UCSD-AML1 (cell line): ENCODE measurements at regions not wholly inside any gene's neighbourhood (a gene's known extent, or its start where the extent isn't known, plus 50 kb on each side); places are given as distances from the start of the nearest gene placed in this dataset.

Source experiments
- DNase-seq: peaks from one replicate; lab custom pipeline; 2025; ENCODE audit not compliant: unreplicated experiment; lab: John Stamatoyannopoulos, UW

DNA sequence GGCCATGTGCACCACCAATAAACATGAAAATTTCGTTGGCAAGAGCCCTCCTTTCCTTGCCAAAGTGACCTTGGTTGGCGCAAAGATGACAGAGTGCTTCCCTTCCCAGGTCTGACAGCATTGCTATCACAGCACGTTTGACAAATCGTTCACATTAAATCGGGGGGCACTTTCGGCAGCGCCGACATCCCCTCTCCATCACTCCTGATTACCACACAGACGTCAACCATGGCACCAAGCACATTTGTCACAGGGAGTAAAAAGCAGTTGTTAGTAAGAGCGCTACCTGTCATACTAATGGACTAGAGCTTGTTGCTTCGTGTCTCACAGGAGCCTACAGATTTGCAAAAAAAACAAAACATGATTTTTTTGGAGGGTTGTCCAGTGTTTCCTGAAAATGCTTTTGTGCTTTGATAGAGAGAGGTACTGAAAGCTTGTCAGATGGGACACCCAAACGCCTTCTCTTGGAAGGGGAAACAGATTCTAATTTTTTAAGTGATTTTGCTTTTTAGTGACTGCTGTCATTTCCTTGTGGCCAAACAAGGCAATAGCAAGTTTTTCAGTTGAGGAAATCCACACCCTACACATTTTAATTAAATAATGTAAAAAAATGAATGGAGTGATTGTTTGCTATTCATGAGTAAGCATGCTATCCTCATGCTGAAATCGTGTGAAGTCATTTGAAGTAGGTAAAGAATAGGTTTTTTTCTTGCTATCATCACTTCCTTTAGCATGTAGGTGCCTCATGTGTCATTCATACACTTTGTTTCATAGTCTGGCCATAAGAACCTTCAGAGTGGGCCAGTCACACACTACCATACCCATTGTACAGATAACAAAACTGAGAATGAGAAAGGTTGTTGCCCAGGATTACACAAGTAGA, 682.8 kb upstream of the WWC1 start:
- no peak for DNase-seq

DNA sequence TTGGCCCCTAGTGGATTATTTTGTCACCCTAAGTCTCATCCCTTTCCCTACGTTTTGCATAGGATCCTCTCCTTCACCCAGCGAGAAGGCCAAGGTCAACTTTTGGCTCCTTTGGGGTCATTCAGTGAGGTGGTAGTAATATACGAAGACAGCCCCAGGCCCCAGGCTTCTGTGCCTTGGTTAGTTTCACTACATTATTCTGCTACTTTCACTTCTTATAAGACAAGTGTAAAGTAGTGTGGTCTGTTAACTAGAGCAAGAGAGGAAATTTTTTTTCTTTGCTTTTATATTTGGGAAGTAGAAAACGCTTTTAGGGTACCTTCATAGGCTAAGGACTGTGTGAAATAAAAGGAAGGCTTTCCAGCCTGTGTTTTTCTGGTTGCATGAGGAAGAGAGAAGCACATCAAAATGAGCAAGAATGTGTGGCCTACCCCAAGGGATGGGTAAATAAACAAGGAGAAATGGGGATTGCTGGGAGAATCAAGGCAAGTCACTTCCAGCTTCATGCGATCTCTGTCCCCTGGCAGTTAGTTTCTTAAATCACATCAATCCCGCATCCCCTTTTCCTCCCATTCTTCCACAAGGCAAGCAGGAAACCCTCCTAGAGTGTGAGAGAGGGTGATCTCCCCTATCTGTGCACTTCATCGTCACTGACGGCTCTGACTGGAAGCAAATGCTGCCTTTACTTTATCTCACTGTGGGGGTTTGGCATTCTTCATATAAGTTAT, 677.0 kb upstream of the WWC1 start:
- no peak for DNase-seq

- no peak for DNase-seq
Measured at GRCh38 chr5:167616043-167616890, 675.2 kb upstream of the WWC1 start.

- DNase-seq = no peak
Measured at GRCh38 chr5:167623354-167623753, 668.1 kb upstream of the WWC1 start.

DNA sequence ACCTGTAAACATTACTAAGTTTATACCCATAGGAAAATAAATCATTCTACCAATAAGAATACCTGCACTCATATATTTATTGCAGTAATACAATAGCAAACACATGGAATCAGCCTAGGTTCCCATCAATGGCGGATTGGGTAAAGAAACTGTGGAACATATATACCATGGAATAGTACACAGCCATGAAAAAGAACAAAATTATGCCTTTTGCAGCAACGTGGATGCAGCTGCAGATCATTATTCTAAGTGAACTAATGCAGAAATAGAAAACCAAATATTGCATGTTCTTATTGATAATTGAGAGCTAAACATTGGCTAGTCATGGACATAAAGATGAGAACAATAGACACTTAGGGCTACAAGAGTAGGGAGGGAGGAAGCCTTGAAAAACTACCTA, 667.4 kb upstream of the WWC1 start:
- no peak for DNase-seq

DNA sequence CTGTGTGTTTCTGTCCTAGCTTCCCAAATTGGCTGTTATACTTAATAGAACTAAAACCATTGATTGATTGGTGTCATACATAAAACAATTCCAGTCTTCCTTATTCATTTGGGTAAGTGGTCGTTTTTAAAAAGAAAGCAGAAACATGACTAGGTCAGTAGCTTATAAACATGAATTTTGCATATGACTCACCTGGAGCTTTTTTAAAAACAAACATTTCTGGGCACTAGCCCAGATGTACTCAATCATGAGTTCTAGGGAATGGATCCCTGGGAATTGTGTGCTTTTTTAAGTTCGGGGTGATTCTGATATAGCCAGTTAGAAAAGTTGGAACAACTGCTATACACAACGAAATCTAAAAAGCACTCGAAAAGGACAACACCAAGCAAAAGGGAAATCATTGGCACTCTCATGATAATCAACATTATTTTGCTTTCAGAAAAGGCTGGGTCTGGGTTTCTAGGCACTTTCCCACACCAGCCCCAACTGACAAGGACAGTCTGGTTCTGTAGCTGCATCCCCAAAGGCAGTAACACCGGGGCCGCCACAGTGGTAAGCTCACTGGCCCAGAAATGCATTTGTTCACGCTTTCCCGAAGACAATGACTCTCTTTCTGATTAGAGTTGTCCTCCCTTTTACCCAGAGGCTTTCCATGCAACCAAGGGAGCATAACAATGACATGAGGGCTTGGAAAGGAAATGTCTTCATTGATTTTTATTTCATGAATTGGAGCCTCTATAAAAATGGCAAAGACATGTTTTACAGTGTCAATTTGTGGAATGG, 664.9 kb upstream of the WWC1 start:
- no peak for DNase-seq

DNA sequence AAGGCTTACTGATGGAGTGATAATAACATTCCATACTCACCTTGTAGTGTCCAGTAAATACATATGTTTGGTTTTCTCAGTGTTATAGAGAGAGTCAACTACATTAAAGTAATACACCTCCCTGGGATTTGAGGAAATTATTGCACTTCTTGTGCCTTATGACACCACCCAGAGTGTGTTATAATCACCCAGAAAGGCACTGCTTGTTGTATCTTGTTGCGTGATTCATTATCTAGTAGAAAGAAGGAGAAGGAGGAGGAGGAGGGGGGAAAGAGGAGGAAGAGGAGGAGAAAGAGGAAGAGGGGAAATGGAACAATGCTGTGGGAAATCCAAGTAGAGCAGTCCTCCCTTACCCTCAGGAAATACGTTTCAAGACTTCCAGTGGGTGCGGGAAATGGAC, 661.8 kb upstream of the WWC1 start:
- DNase-seq = no peak

GRCh38 chr5:167631191-167631590, 660.3 kb upstream of the WWC1 start:
- DNase-seq = no peak

- DNase-seq = no peak
Measured at GRCh38 chr5:167633114-167633513, 658.3 kb upstream of the WWC1 start.

DNA sequence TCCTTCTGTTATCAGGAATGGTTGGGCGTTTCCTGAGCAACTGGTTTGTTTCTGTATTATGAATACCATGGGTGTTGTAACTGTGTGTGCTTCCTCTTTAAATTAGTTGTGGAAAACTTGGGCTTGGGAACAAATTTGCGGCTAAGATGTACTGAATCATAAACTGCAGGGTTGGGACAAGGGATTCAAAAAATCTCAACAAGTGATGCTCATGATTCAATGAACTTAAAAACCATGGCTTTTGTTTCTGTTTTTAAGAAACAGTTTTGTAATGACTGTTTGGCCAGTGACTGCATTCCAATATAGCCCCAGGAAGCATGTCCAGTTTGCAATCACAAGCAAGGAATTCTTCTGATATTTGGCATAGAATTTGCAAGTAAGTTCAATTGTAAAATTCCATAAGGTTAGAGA, 657.5 kb upstream of the WWC1 start:
- no peak for DNase-seq

- no peak for DNase-seq
Measured at GRCh38 chr5:167634432-167634831, 657.0 kb upstream of the WWC1 start.

DNA sequence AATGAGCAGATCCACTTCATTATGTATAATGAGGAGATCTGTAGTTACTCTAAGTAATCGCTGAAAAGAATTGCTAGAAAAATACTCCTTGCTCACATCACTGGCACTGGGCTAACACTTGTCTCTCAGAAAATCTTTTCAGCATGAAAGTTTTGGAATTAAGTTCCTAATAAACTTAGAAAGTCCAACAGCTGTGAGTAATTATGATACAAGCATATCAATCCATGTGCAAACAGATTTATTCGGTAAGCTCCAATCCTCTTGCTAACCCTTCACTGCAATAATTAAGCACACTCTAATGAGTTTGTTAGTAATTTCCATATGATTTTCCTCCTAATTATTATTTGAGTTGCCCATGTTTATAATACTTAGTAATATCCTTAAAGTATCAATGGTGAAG, 652.6 kb upstream of the WWC1 start:
- DNase-seq = no peak

GRCh38 chr5:167639273-167639672, 652.2 kb upstream of the WWC1 start:
- DNase-seq = no peak

GRCh38 chr5:167639766-167640165, 651.7 kb upstream of the WWC1 start:
- DNase-seq = no peak

DNA sequence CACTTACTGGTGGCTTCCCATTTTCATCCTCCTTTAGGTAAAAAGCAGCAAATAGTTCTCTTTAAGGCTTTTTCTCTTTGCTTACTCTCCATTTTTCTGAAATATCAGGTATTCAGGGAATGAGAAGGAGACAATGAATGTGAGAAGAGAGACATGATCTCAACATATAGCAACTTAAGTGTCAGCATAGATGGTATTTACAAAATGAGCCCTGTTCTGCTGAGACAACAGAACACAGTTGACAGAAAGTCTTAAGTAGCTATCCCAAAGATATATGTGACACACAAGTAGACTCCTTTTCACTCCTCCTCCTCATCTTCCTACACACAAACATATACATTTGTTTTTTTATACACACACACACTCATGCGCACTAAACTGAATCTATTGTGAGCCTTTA, 649.3 kb upstream of the WWC1 start:
- DNase-seq = no peak

- DNase-seq = no peak
Measured at GRCh38 chr5:167642779-167643517, 648.5 kb upstream of the WWC1 start.

DNA sequence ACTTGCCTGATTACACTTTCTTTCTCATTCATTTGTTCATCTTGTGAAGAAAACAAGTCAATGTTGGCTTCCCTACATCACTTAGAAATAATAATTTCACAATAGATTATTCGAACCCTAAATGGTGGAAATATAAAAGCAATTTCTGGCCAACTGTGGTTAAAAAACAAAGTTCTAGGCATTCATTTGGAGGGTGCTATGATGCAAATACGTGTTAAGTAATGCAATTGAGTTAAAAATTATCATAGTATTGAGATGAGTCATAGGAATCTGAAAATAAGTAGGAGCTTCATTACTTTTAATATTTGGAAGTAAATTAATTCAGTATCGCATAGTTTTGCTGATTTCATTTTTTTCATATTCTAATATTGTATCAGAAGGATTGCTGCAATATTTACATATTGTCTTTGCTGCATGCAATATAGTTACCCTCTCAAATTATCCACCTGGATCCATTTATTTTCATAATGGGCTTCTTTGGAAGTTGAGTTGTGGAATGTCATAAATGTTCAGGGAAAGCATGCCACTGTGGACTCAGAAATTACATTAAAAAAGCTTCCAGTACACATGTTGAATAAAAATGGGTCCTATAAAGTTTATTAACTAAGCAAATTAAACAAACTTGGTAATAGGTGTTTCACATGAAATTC, 647.7 kb upstream of the WWC1 start:
- DNase-seq = no peak

- DNase-seq = no peak
Measured at GRCh38 chr5:167644619-167645018, 646.8 kb upstream of the WWC1 start.

GRCh38 chr5:167649471-167649870, 642.0 kb upstream of the WWC1 start:
- no peak for DNase-seq

DNA sequence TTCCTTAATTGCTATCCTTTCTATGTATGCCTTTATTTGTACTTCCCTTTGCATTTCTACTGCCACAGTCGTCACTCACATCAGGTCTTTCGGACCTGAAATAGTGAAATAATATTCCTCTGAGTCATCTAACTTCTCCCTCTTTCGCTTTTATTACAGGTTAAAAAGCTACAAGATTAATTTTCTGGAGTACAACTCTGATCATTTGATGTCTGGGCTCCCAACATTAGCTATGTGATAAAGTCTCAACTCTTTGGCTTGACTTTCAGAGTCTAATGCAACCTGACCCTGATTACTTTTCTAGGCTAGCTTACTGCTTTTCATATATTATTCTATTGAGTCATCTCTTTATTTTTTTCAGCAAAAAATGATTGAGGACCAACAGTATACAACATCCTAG, 638.8 kb upstream of the WWC1 start:
- DNase-seq = no peak
